ENCODE measurements at regions not wholly inside any gene's neighbourhood (a gene's known extent, or its start where the extent isn't known, plus 50 kb on each side); places are given as distances from the start of the nearest gene placed in this dataset.
A peak's percentile ranks its signal among the peaks of the same experiment; 100 is the strongest.

DNA sequence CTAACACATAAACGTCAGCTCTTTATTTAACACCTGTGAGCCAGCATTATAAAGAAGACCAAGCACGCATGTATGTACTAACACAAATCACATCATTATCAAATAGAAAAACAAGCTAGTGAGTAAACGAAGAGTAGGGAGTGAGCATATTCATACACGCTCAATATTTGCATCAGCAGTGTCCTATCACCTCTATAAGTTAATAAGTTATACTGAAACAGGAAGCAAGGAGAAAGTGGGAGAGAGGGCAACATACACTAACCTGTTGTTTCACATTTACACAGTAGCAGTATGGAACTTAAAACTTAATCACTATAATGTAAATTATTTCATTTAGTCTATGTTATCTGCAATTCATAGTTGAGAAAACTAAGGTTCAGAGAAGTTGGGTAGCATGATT, 321.5 kb upstream of the TANK start:
- H3K9ac ChIP-seq (ENCODE audit: insufficient read depth in 1 of 2, low read length in 2 of 2), result no peak overlapping the region
- WGBS, 2 donors, result 91 to 96% methylated on average over 4 of the region's 4 CpGs
- no peak overlapping the region for H3K4me3 ChIP-seq
- no peak overlapping the region for H3K27ac ChIP-seq (ENCODE audit: low read depth in 1 of 2, low read length in 1 of 2)
- DNase-seq (no peak), ATAC-seq (ENCODE audit: insufficient read depth, low FRiP score) (no peak)
- TF ChIP-seq, protein P1, sequence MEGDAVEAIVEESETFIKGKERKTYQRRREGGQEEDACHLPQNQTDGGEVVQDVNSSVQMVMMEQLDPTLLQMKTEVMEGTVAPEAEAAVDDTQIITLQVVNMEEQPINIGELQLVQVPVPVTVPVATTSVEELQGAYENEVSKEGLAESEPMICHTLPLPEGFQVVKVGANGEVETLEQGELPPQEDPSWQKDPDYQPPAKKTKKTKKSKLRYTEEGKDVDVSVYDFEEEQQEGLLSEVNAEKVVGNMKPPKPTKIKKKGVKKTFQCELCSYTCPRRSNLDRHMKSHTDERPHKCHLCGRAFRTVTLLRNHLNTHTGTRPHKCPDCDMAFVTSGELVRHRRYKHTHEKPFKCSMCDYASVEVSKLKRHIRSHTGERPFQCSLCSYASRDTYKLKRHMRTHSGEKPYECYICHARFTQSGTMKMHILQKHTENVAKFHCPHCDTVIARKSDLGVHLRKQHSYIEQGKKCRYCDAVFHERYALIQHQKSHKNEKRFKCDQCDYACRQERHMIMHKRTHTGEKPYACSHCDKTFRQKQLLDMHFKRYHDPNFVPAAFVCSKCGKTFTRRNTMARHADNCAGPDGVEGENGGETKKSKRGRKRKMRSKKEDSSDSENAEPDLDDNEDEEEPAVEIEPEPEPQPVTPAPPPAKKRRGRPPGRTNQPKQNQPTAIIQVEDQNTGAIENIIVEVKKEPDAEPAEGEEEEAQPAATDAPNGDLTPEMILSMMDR (IDR thresholded peaks at IDR 0.05; ENCODE audit: control extremely low read depth, extremely low read depth), result no peak
- no peaks in the 10 kb centered on the region for H3K36me3 ChIP-seq (ENCODE audit: control insufficient read depth in 4 of 4, insufficient read depth in 4 of 4, low read length in 4 of 4)
- H3K4me1 ChIP-seq (ENCODE audit: control insufficient read depth in 5 of 5, insufficient read depth in 5 of 5, low read length in 5 of 5), result no peaks in the 10 kb centered on the region
- peaks cover 0 to 4% (median 2%) of the 10 kb centered on the region in 4 donors for H3K9me3 ChIP-seq (ENCODE audit: control insufficient read depth in 4 of 4, insufficient read depth in 3 of 4, low read length in 3 of 4)
- no peaks in the 10 kb centered on the region for H3K27me3 ChIP-seq (ENCODE audit: control insufficient read depth in 3 of 3, insufficient read depth in 3 of 3, low read length in 2 of 3)

DNA sequence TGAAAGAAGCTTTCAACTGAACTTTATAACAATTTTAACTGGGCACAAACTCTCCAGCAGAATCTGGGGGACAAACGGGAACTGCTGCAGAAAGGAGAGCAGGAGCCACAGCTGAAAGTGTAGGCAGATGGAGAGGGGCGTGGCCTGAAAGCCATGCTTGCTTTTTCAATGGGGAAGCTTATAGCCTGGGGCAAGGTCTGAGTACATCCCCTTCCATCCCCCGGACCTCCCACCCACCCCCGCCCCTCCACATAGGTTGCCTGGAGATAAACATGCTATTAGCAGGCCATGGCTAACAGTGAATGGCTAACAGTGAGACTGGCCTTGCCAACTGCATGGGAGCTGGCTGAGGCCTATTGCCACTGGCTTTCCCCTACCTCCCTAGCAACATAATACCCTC, 317.9 kb upstream of the TANK start:
- TF ChIP-seq, protein P1 (IDR thresholded peaks at IDR 0.05; ENCODE audit: control extremely low read depth, extremely low read depth), result no peak
- no peaks in the 10 kb centered on the region for H3K36me3 ChIP-seq (ENCODE audit: control insufficient read depth in 4 of 4, insufficient read depth in 4 of 4, low read length in 4 of 4)
- no peak overlapping the region for H3K4me3 ChIP-seq
- DNase-seq (no peak), ATAC-seq (ENCODE audit: insufficient read depth, low FRiP score) (no peak)
- H3K4me1 ChIP-seq (ENCODE audit: control insufficient read depth in 5 of 5, insufficient read depth in 5 of 5, low read length in 5 of 5), result no peaks in the 10 kb centered on the region
- H3K9ac ChIP-seq (ENCODE audit: insufficient read depth in 1 of 2, low read length in 2 of 2), result no peak overlapping the region
- peaks cover 0 to 4% (median 2%) of the 10 kb centered on the region in 4 donors for H3K9me3 ChIP-seq (ENCODE audit: control insufficient read depth in 4 of 4, insufficient read depth in 3 of 4, low read length in 3 of 4)
- WGBS, 2 donors, result 92 to 97% methylated on average over 4 of the region's 4 CpGs
- H3K27me3 ChIP-seq (ENCODE audit: control insufficient read depth in 3 of 3, insufficient read depth in 3 of 3, low read length in 2 of 3), result no peaks in the 10 kb centered on the region
- no peak overlapping the region for H3K27ac ChIP-seq (ENCODE audit: low read depth in 1 of 2, low read length in 1 of 2)

DNA sequence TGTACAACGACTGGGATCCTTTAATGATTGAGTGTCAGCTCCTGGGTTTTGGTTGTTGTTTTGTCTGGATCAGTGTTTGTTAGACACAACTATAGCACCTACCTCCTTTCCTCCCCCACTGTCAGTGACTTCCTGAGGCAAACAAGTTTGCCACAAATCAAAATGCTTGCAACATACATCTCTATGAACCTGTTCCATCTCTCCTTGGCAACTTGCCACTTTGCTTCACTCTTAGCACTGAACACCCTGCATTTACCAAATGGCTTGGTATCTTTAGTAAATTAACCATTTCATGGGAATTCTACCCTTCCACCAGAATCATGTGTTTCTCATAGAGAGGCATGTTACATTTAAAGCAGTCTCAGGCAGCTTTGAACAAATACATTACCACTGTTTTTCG, 301.1 kb upstream of the TANK start:
- Histone ChIP-seq H3K4me1 (ENCODE audit: control insufficient read depth in 5 of 5, insufficient read depth in 5 of 5, low read length in 5 of 5) (peaks cover 0 to 6% (median 0%) of the 10 kb centered on the region in 5 donors), H3K36me3 (ENCODE audit: control insufficient read depth in 4 of 4, insufficient read depth in 4 of 4, low read length in 4 of 4) (no peaks in the 10 kb centered on the region), H3K9ac (ENCODE audit: insufficient read depth in 1 of 2, low read length in 2 of 2) (no peak overlapping the region), H3K4me3 (no peak overlapping the region), H3K27ac (ENCODE audit: low read depth in 1 of 2, low read length in 1 of 2) (no peak overlapping the region), H3K27me3 (ENCODE audit: control insufficient read depth in 3 of 3, insufficient read depth in 3 of 3, low read length in 2 of 3) (no peaks in the 10 kb centered on the region), H3K9me3 (ENCODE audit: control insufficient read depth in 4 of 4, insufficient read depth in 3 of 4, low read length in 3 of 4) (no peaks in the 10 kb centered on the region)
- ATAC-seq (ENCODE audit: insufficient read depth, low FRiP score) (no peak), DNase-seq (peak in 1 of 3 donors; percentile 23)
- 48 to 63% methylated on average over 2 of the region's 2 CpGs for WGBS, 2 donors
- TF ChIP-seq, protein P1 (IDR thresholded peaks at IDR 0.05; ENCODE audit: control extremely low read depth, extremely low read depth), result no peak

DNA sequence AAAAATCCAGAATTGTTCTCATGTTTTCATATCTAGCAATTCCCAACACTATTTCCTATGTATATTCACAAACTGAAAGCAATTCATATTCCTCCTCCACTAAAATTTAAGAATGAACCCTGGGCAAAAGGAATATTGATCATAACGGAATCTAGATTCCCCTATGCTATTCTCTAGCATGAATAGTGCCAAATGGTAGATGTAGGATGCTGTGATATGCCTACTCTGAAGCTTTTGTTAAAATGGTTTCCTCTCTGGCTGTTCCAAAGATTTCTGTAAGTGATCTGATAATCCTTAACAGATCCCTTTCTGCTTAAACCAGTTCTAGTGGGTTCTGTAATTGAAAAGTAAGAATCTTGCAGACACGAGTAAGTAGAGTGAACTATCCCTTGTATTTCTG, 298.0 kb upstream of the TANK start:
- Histone ChIP-seq H3K27ac (ENCODE audit: low read depth in 1 of 2, low read length in 1 of 2) (no peak overlapping the region), H3K9ac (ENCODE audit: insufficient read depth in 1 of 2, low read length in 2 of 2) (no peak overlapping the region), H3K27me3 (ENCODE audit: control insufficient read depth in 3 of 3, insufficient read depth in 3 of 3, low read length in 2 of 3) (no peaks in the 10 kb centered on the region), H3K4me1 (ENCODE audit: control insufficient read depth in 5 of 5, insufficient read depth in 5 of 5, low read length in 5 of 5) (peaks cover 0 to 6% (median 0%) of the 10 kb centered on the region in 5 donors), H3K9me3 (ENCODE audit: control insufficient read depth in 4 of 4, insufficient read depth in 3 of 4, low read length in 3 of 4) (no peaks in the 10 kb centered on the region), H3K4me3 (no peak overlapping the region), H3K36me3 (ENCODE audit: control insufficient read depth in 4 of 4, insufficient read depth in 4 of 4, low read length in 4 of 4) (no peaks in the 10 kb centered on the region)
- 83 to 90% methylated on average over 2 of the region's 2 CpGs for WGBS, 2 donors
- TF ChIP-seq, protein P1 (IDR thresholded peaks at IDR 0.05; ENCODE audit: control extremely low read depth, extremely low read depth), result no peak
- ATAC-seq (ENCODE audit: insufficient read depth, low FRiP score), result no peak
- no peak for DNase-seq
